Body of pancreas (tissue), 4 donors: ENCODE measurements at regions not wholly inside any gene's neighbourhood (a gene's known extent, or its start where the extent isn't known, plus 50 kb on each side); places are given as distances from the start of the nearest gene placed in this dataset.

Experiments used
- ATAC-seq: fragments of 150-250 bp; one replicate; pipeline ENCODE4 v1.9.1; 2016
- DNase-seq, 4 donors: peaks; one replicate each; pipeline ENCODE4 v3.0.0-alpha.2; 2019
- H3K27ac ChIP-seq, 4 donors: fragments of 200-600 bp; sonication (generic); 1 replicate in 3 of 4; 2 replicates in 1 of 4; pipeline versions ENCODE4 v1.5.1 to v1.6.1; 2016 to 2019; ENCODE audit warnings: mild to moderate bottlenecking in 1 of 4, mixed read lengths in 1 of 4, moderate library complexity in 1 of 4
- H3K27me3 ChIP-seq, 2 donors: fragments of 200-600 bp; sonication (generic); one replicate each; pipeline ENCODE4 v1.6.0; 2016; ENCODE audit warnings: mild to moderate bottlenecking in 1 of 2
- H3K36me3 ChIP-seq, 2 donors: fragments of 200-600 bp; sonication (generic); replicated peaks in 1 of 2; 2 replicates each; pipeline ENCODE4 v1.5.1; 2016; ENCODE audit warnings: low read depth in 2 of 2; ENCODE audit not compliant: insufficient read depth in 1 of 2
- H3K4me1 ChIP-seq: fragments of 200-600 bp; sonication (generic); one replicate; pipeline ENCODE4 v1.6.0; 2016
- H3K4me3 ChIP-seq, 2 donors: fragments of 200-600 bp; sonication (generic); 1 replicate in 1 of 2; 2 replicates in 1 of 2; pipeline ENCODE4 v1.5.1; 2016 to 2019
- H3K9me3 ChIP-seq, 3 donors: fragments of 200-600 bp; sonication (generic); 1 replicate in 2 of 3; 2 replicates in 1 of 3; pipeline ENCODE4 v1.5.1; 2016
- POLR2A ChIP-seq, 3 donors: fragments of 450-650 bp; IDR thresholded peaks; one replicate each; pipeline ENCODE4 v1.6.1; 2016; ENCODE audit warnings: antibody characterized with exemption in 3 of 3, mild to moderate bottlenecking in 2 of 3
- WGBS, 2 donors: methylation state at CpG; one replicate each; pipeline ENCODE4 v1.1.5; 2017; 5-methylcytosine and 5-hydroxymethylcytosine counted together
- intact Hi-C: fragments of 100-400 bp; cut with DNase I; formaldehyde crosslinking; loops from one replicate; pipeline ENCODE4 v1.15.1; 2023
- TF ChIP-seq, protein P1 (sequence below), 7 experiments: fragments of 450-650 bp in 4 of 7; fragments of 200-600 bp in 3 of 7; sonication (generic) in 3 of 7; IDR thresholded peaks; one replicate each; pipeline ENCODE4 v1.5.1; 2016 to 2019; ENCODE audit warnings: antibody characterized with exemption in 7 of 7

GRCh38 chr2:173451941-173452340 lies 97.3 kb downstream of the CDCA7 start:
- DNase-seq (no peak), ATAC-seq (no peak)
- no peaks in the 10 kb centered on the region for H3K36me3 ChIP-seq
- H3K4me1 ChIP-seq = no peaks in the 10 kb centered on the region
- H3K27me3 ChIP-seq = no peaks in the 10 kb centered on the region
- H3K4me3 ChIP-seq = no peak overlapping the region
- TF ChIP-seq POLR2A (IDR thresholded peaks at IDR 0.05) = no peak
- TF ChIP-seq, protein P1, sequence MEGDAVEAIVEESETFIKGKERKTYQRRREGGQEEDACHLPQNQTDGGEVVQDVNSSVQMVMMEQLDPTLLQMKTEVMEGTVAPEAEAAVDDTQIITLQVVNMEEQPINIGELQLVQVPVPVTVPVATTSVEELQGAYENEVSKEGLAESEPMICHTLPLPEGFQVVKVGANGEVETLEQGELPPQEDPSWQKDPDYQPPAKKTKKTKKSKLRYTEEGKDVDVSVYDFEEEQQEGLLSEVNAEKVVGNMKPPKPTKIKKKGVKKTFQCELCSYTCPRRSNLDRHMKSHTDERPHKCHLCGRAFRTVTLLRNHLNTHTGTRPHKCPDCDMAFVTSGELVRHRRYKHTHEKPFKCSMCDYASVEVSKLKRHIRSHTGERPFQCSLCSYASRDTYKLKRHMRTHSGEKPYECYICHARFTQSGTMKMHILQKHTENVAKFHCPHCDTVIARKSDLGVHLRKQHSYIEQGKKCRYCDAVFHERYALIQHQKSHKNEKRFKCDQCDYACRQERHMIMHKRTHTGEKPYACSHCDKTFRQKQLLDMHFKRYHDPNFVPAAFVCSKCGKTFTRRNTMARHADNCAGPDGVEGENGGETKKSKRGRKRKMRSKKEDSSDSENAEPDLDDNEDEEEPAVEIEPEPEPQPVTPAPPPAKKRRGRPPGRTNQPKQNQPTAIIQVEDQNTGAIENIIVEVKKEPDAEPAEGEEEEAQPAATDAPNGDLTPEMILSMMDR (IDR thresholded peaks at IDR 0.05) = no peak
- no peaks in the 10 kb centered on the region for H3K9me3 ChIP-seq
- intact Hi-C loops = no loop called here
- WGBS, 2 donors = 88 to 92% methylated on average over 4 of the region's 4 CpGs
- no peak overlapping the region for H3K27ac ChIP-seq

DNA sequence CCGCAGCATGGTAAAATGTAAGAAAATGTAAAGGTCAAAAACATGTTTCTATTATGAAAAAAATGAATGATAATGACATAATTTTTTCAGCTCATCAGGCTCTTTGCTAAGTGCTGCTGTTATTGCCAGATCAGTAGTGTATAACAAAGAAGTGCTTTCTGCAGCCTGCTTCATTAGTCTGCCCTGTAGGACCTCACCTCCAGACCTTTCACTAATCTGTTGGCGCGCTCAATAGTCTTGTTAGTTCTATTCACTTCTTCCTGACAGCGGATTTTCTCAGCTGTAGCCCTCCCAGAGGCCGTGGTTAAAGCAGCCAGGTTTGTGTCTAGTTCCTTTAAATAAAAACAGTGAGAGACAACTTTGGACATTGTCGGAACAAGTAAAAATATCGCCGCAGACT lies 97.7 kb downstream of the CDCA7 start:
- DNase-seq (no peak), ATAC-seq (no peak)
- Histone ChIP-seq H3K9me3 (no peaks in the 10 kb centered on the region), H3K4me1 (no peaks in the 10 kb centered on the region), H3K27ac (no peak overlapping the region), H3K4me3 (no peak overlapping the region), H3K36me3 (no peaks in the 10 kb centered on the region), H3K27me3 (no peaks in the 10 kb centered on the region)
- TF ChIP-seq, protein P1 (IDR thresholded peaks at IDR 0.05) = no peak
- TF ChIP-seq POLR2A (IDR thresholded peaks at IDR 0.05) = no peak
- 55 to 58% methylated on average over 8 of the region's 8 CpGs for WGBS, 2 donors
- intact Hi-C loops = no loop called here

- Histone ChIP-seq H3K27ac (no peak overlapping the region), H3K9me3 (no peaks in the 10 kb centered on the region), H3K4me1 (no peaks in the 10 kb centered on the region), H3K4me3 (no peak overlapping the region), H3K27me3 (no peaks in the 10 kb centered on the region), H3K36me3 (no peaks in the 10 kb centered on the region)
- DNase-seq (no peak), ATAC-seq (no peak)
- TF ChIP-seq, protein P1 (IDR thresholded peaks at IDR 0.05) = no peak
- no peak for TF ChIP-seq POLR2A (IDR thresholded peaks at IDR 0.05)
- 88 to 91% methylated on average over 10 of the region's 10 CpGs for WGBS, 2 donors
- intact Hi-C loops = no loop called here
Observed at GRCh38 chr2:173456960-173457359, 102.3 kb downstream of the CDCA7 start.

GRCh38 chr2:173457366-173457765 lies 102.7 kb downstream of the CDCA7 start:
- H3K27ac ChIP-seq = no peak overlapping the region
- WGBS, 2 donors = 70 to 82% methylated on average over 7 of the region's 7 CpGs

More at GRCh38 chr2:173457366-173457765, 102.7 kb downstream of the CDCA7 start:
- H3K9me3 ChIP-seq = no peaks in the 10 kb centered on the region
- TF ChIP-seq, protein P1 (IDR thresholded peaks at IDR 0.05) = no peak
- no peak for TF ChIP-seq POLR2A (IDR thresholded peaks at IDR 0.05)
- H3K4me3 ChIP-seq = no peak overlapping the region
- DNase-seq (no peak), ATAC-seq (no peak)
- intact Hi-C loops = no loop called here
- no peaks in the 10 kb centered on the region for H3K4me1 ChIP-seq
- no peaks in the 10 kb centered on the region for H3K36me3 ChIP-seq
- no peaks in the 10 kb centered on the region for H3K27me3 ChIP-seq
